ENCODE measurements at regions not wholly inside any gene's neighbourhood (a gene's known extent, or its start where the extent isn't known, plus 50 kb on each side); places are given as distances from the start of the nearest gene placed in this dataset.

- ATAC-seq = no peak
- H3K4me1 ChIP-seq = no peaks in the 10 kb centered on the region
Observed at GRCh38 chr1:209232759-209233158, 350.8 kb upstream of the CAMK1G start.

GRCh38 chr1:209235166-209235565, 348.3 kb upstream of the CAMK1G start:
- 100% methylated on average over 2 of the region's 4 CpGs for WGBS, 2 donors (ENCODE audit: low coverage in 1 of 2)
- ATAC-seq = no peak
- H3K4me3 ChIP-seq = no peak overlapping the region
- H3K27me3 ChIP-seq = peaks cover 23% of the 10 kb centered on the region
- H3K27ac ChIP-seq = no peak overlapping the region
- H3K9me3 ChIP-seq = peaks cover 0 to 30% (median 0%) of the 10 kb centered on the region in 3 donors
- H3K36me3 ChIP-seq = no peaks in the 10 kb centered on the region
- no peak for TF ChIP-seq EP300 (IDR thresholded peaks at IDR 0.05)
- TF ChIP-seq POLR2A (IDR thresholded peaks at IDR 0.05) = no peak
- TF ChIP-seq CTCF (IDR thresholded peaks at IDR 0.05) = no peak
- TF ChIP-seq POLR2AphosphoS5 (IDR thresholded peaks at IDR 0.05) = no peak
- no peaks in the 10 kb centered on the region for H3K4me1 ChIP-seq

More at GRCh38 chr1:209232759-209233158, 350.8 kb upstream of the CAMK1G start:
- H3K9me3 ChIP-seq = peaks cover 0 to 32% (median 0%) of the 10 kb centered on the region in 3 donors
- TF ChIP-seq EP300 (IDR thresholded peaks at IDR 0.05) (no peak), CTCF (IDR thresholded peaks at IDR 0.05) (no peak), POLR2A (IDR thresholded peaks at IDR 0.05) (no peak), POLR2AphosphoS5 (IDR thresholded peaks at IDR 0.05) (no peak)
- peaks cover 32% of the 10 kb centered on the region for H3K27me3 ChIP-seq
- 92% methylated on average over 14 to 15 of the region's 15 CpGs for WGBS, 2 donors (ENCODE audit: low coverage in 1 of 2)
- H3K4me3 ChIP-seq = no peak overlapping the region
- no peak overlapping the region for H3K27ac ChIP-seq
- no peaks in the 10 kb centered on the region for H3K36me3 ChIP-seq

GRCh38 chr1:209238356-209238755, 345.2 kb upstream of the CAMK1G start:
- Histone ChIP-seq H3K27me3 (peaks cover 6% of the 10 kb centered on the region), H3K27ac (no peak overlapping the region), H3K4me3 (no peak overlapping the region), H3K9me3 (no peaks in the 10 kb centered on the region), H3K4me1 (no peaks in the 10 kb centered on the region), H3K36me3 (no peaks in the 10 kb centered on the region)
- WGBS, 2 donors (ENCODE audit: low coverage in 1 of 2) = 62 to 67% methylated on average over 1 of the region's 1 CpG
- no peak for ATAC-seq
- TF ChIP-seq POLR2AphosphoS5 (IDR thresholded peaks at IDR 0.05) (no peak), EP300 (IDR thresholded peaks at IDR 0.05) (no peak), POLR2A (IDR thresholded peaks at IDR 0.05) (no peak)

GRCh38 chr1:209240351-209240750, 343.2 kb upstream of the CAMK1G start:
- WGBS, 2 donors (ENCODE audit: low coverage in 1 of 2) = 35 to 83% methylated on average over 2 of the region's 2 CpGs
- Histone ChIP-seq H3K4me1 (no peaks in the 10 kb centered on the region), H3K27me3 (peaks cover 6% of the 10 kb centered on the region), H3K9me3 (no peaks in the 10 kb centered on the region), H3K36me3 (no peaks in the 10 kb centered on the region), H3K4me3 (no peak overlapping the region), H3K27ac (no peak overlapping the region)
- ATAC-seq = no peak
- TF ChIP-seq POLR2AphosphoS5 (IDR thresholded peaks at IDR 0.05) (no peak), CTCF (IDR thresholded peaks at IDR 0.05) (no peak), POLR2A (IDR thresholded peaks at IDR 0.05) (no peak), EP300 (IDR thresholded peaks at IDR 0.05) (no peak)

- H3K27me3 ChIP-seq = peaks cover 6% of the 10 kb centered on the region
- no peaks in the 10 kb centered on the region for H3K36me3 ChIP-seq
- H3K4me1 ChIP-seq = no peaks in the 10 kb centered on the region
- WGBS, 2 donors (ENCODE audit: low coverage in 1 of 2) = 76 to 85% methylated on average over 4 to 6 of the region's 6 CpGs
- H3K27ac ChIP-seq = no peak overlapping the region
- ATAC-seq = no peak
- no peak for TF ChIP-seq POLR2A (IDR thresholded peaks at IDR 0.05)
- TF ChIP-seq CTCF (IDR thresholded peaks at IDR 0.05) = no peak
- no peak for TF ChIP-seq POLR2AphosphoS5 (IDR thresholded peaks at IDR 0.05)
- TF ChIP-seq EP300 (IDR thresholded peaks at IDR 0.05) = no peak
- H3K9me3 ChIP-seq = no peaks in the 10 kb centered on the region
- no peak overlapping the region for H3K4me3 ChIP-seq
Observed at GRCh38 chr1:209241487-209241886, 342.0 kb upstream of the CAMK1G start.
